ENCODE measurements at regions not wholly inside any gene's neighbourhood (a gene's known extent, or its start where the extent isn't known, plus 50 kb on each side); places are given as distances from the start of the nearest gene placed in this dataset.

- Histone ChIP-seq H4K20me1 (ENCODE audit: low read depth) (no peaks in the 10 kb centered on the region), H3K36me3 (no peaks in the 10 kb centered on the region), H3K4me2 (no peak overlapping the region), H3F3A (ENCODE audit: low read depth) (no peaks in the 10 kb centered on the region), H3K4me3 (no peak overlapping the region), H2AFZ (replicated peaks) (no peak overlapping the region), H3K27ac (no peak overlapping the region), H3K79me2 (ENCODE audit: low read depth) (no peaks in the 10 kb centered on the region), H3K9me3 (ENCODE audit: low read depth) (no peaks in the 10 kb centered on the region), H3K9ac (no peak overlapping the region), H3K4me1 (peaks cover 13% of the 10 kb centered on the region), H3K27me3 (no peaks in the 10 kb centered on the region)
- no peak for DNase-seq (ENCODE audit: low spot score)
- no peaks in the 10 kb centered on the region for H3K36me3 Mint-ChIP-seq
- no peak overlapping the region for H3K27ac Mint-ChIP-seq
- H3K4me1 Mint-ChIP-seq: peaks cover 15% of the 10 kb centered on the region
- H3K9me3 Mint-ChIP-seq: no peaks in the 10 kb centered on the region
- TF ChIP-seq EZH2 (IDR thresholded peaks at IDR 0.05) (no peak), CTCF (IDR thresholded peaks at IDR 0.05) (no peak), EZH2phosphoT487 (IDR thresholded peaks at IDR 0.05) (no peak)
- peaks cover 3% of the 10 kb centered on the region for H3K27me3 Mint-ChIP-seq (ENCODE audit: insufficient read depth, low read depth)
- no peak overlapping the region for H3K4me3 Mint-ChIP-seq
Observed at GRCh38 chr10:128318913-128319312, 192.7 kb upstream of the MKI67 start.

DNA sequence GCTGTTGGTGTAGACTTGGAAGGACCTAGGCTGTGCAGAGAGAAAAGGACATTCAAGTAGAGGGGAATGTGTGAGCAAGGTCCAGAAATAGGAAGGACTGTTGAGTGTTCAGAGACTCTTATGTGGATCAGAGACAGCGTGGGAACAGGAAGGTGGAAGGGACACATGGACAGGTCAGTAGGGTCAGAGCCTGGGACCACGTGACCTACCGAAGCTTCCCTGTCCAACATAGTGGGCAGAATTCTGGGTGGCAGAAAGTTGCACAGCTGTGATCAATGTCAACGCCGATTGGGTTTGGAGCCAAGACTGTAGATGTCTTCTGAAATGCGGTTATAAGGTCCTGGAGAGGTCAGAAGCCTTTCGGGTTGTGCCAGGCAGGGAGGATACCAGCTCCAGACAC, 195.9 kb upstream of the MKI67 start:
- Histone ChIP-seq H3K4me1 (no peaks in the 10 kb centered on the region), H4K20me1 (ENCODE audit: low read depth) (no peaks in the 10 kb centered on the region), H3K9ac (no peak overlapping the region), H3K4me3 (no peak overlapping the region), H3K4me2 (no peak overlapping the region), H3K27me3 (no peaks in the 10 kb centered on the region), H3K36me3 (no peaks in the 10 kb centered on the region), H3K9me3 (ENCODE audit: low read depth) (no peaks in the 10 kb centered on the region), H3F3A (ENCODE audit: low read depth) (no peaks in the 10 kb centered on the region), H2AFZ (replicated peaks) (no peak overlapping the region), H3K79me2 (ENCODE audit: low read depth) (no peaks in the 10 kb centered on the region), H3K27ac (no peak overlapping the region)
- peaks cover 2% of the 10 kb centered on the region for H3K9me3 Mint-ChIP-seq
- H3K27ac Mint-ChIP-seq: no peak overlapping the region
- no peak for DNase-seq (ENCODE audit: low spot score)
- H3K27me3 Mint-ChIP-seq (ENCODE audit: insufficient read depth, low read depth): peaks cover 4% of the 10 kb centered on the region
- TF ChIP-seq EZH2phosphoT487 (IDR thresholded peaks at IDR 0.05) (no peak), CTCF (IDR thresholded peaks at IDR 0.05) (no peak), EZH2 (IDR thresholded peaks at IDR 0.05) (no peak)
- peaks cover 10% of the 10 kb centered on the region for H3K4me1 Mint-ChIP-seq
- H3K36me3 Mint-ChIP-seq: no peaks in the 10 kb centered on the region
- H3K4me3 Mint-ChIP-seq: no peak overlapping the region

DNA sequence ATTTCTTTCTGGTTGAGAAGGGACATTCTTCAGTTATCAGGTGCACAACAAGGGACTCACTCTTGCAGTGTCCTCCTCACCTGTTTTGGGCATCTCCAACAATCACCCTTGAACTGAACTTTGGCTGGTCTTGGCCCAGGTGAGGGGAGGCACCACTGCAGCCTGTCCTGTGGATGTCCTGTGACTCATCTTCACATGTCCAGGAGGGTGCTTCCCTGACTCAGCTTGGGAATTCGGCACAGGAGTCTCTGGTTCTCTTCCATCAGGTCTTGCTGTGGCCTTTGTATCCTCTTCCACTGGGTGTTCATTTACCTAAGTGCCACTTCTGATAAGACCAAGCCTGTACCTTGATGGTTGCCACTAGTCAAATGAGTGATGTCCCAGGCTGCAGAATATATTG, 196.7 kb upstream of the MKI67 start:
- no peaks in the 10 kb centered on the region for H3F3A ChIP-seq (ENCODE audit: low read depth)
- no peak overlapping the region for H3K4me2 ChIP-seq
- DNase-seq (ENCODE audit: low spot score): no peak
- Mint-ChIP-seq H3K4me3 (no peak overlapping the region), H3K4me1 (peaks cover 10% of the 10 kb centered on the region), H3K9me3 (peaks cover 2% of the 10 kb centered on the region), H3K27ac (no peak overlapping the region), H3K27me3 (ENCODE audit: insufficient read depth, low read depth) (peaks cover 4% of the 10 kb centered on the region), H3K36me3 (no peaks in the 10 kb centered on the region)
- H3K4me3 ChIP-seq: no peak overlapping the region
- H3K27ac ChIP-seq: no peak overlapping the region
- H3K9ac ChIP-seq: no peak overlapping the region
- TF ChIP-seq CTCF (IDR thresholded peaks at IDR 0.05) (no peak), EZH2 (IDR thresholded peaks at IDR 0.05) (no peak), EZH2phosphoT487 (IDR thresholded peaks at IDR 0.05) (no peak)
- no peaks in the 10 kb centered on the region for H3K9me3 ChIP-seq (ENCODE audit: low read depth)
- H3K4me1 ChIP-seq: no peaks in the 10 kb centered on the region
- no peaks in the 10 kb centered on the region for H4K20me1 ChIP-seq (ENCODE audit: low read depth)
- H3K79me2 ChIP-seq (ENCODE audit: low read depth): no peaks in the 10 kb centered on the region
- no peak overlapping the region for H2AFZ ChIP-seq (replicated peaks)
- no peaks in the 10 kb centered on the region for H3K36me3 ChIP-seq
- H3K27me3 ChIP-seq: no peaks in the 10 kb centered on the region
